ENCODE measurements at regions not wholly inside any gene's neighbourhood (a gene's known extent, or its start where the extent isn't known, plus 50 kb on each side); places are given as distances from the start of the nearest gene placed in this dataset.

DNA sequence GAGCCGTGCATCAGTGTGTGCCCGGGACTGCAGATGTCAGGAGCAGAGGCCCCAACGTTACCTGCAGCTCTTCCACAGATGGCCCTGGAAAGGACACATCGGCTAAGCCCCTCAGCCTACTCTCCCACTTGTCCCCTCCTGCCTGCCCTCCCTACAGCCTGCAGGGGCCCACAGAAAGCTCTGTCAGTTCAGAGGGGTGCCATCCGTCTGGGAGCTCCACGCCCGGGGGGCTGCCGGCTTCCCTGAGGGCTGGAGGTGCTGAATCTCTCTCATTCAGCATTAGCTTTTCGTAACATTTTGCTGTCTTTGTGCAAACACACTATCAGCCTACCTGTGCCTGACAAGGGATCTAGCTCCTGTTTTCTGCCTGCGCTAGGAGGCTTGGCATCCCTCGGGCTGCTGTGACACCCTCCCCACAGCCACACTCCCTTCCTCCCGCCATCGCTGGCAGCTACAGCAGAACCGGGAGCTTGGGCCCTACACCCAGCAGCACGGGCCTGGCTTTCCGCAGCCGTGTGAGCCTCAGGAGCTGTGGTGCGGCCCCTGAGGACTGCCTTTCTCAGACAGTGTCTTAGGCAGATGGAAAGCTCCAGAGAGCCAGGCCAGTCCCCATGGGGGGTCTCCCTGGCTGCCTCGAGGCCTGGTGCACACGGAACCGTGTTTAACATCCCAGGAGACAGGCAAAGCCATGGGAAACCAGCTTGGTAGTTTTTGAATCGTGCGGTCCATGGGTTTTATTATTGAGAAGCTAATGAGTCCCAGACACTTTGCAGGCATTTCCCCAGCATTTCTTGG lies 198.3 kb upstream of the B3GAT1 start:
- Histone ChIP-seq H3K27ac (no peak overlapping the region), H3K4me3 (no peak overlapping the region), H3K9me3 (replicated peaks in 1 of 3) (no peaks in the 10 kb centered on the region), H3K4me1 (replicated peaks in 1 of 2) (no peaks in the 10 kb centered on the region), H3K36me3 (replicated peaks in 1 of 2) (no peaks in the 10 kb centered on the region), H3K27me3 (no peaks in the 10 kb centered on the region)
- WGBS, 4 donors: 73 to 82% (median 78%) methylated on average over 19 to 23 of the region's 23 CpGs
- no peak for DNase-seq
- intact Hi-C loops (cut with DNase I): no loop called here
- TF ChIP-seq POLR2A (IDR thresholded peaks at IDR 0.05): no peak
- TF ChIP-seq, protein P1, sequence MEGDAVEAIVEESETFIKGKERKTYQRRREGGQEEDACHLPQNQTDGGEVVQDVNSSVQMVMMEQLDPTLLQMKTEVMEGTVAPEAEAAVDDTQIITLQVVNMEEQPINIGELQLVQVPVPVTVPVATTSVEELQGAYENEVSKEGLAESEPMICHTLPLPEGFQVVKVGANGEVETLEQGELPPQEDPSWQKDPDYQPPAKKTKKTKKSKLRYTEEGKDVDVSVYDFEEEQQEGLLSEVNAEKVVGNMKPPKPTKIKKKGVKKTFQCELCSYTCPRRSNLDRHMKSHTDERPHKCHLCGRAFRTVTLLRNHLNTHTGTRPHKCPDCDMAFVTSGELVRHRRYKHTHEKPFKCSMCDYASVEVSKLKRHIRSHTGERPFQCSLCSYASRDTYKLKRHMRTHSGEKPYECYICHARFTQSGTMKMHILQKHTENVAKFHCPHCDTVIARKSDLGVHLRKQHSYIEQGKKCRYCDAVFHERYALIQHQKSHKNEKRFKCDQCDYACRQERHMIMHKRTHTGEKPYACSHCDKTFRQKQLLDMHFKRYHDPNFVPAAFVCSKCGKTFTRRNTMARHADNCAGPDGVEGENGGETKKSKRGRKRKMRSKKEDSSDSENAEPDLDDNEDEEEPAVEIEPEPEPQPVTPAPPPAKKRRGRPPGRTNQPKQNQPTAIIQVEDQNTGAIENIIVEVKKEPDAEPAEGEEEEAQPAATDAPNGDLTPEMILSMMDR (IDR thresholded peaks at IDR 0.05): no peak

DNA sequence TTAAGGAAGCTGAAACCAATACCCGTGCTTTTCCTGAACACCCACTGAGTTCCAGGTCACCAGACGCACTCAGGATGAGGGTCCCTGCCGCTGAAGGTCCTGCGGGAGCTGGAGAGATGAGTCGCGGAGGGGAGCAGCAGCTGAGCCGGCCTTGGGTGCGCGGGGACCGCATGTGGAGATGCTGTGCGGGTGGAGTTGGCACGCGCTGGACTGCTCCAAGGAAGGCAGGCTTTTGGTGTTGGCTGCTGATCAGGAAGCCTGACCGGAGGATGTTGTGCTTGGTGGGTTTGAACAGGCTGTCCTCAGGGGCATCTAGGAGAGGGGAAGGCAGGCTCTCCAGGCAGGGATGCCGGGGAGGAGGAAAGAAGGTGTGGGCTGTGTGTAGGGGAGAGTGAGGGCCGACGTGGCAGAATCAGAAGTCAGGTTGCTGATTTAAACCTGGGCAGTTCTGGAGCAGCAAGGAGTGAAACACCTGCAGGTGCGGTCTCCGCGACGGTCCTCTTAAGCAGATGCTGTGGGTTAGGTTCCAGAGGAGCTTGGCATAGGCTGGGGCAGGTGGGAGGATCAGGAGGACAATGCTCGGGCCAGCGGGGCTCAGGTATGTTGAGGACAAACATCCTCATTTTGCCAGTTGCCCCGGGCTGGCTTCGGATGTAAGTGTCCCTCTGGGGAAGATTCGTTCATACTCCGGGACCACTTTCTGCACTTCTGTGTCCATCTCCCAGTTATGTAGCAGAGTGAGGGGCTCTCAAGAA lies 197.5 kb upstream of the B3GAT1 start:
- no peak overlapping the region for H3K4me3 ChIP-seq
- no peaks in the 10 kb centered on the region for H3K27me3 ChIP-seq
- DNase-seq: no peak
- no peak for TF ChIP-seq POLR2A (IDR thresholded peaks at IDR 0.05)
- TF ChIP-seq, protein P1 (IDR thresholded peaks at IDR 0.05): no peak
- intact Hi-C loops (cut with DNase I): no loop called here
- WGBS, 4 donors: 80 to 87% (median 83%) methylated on average over 17 to 27 of the region's 27 CpGs
- no peaks in the 10 kb centered on the region for H3K36me3 ChIP-seq (replicated peaks in 1 of 2)
- no peaks in the 10 kb centered on the region for H3K9me3 ChIP-seq (replicated peaks in 1 of 3)
- no peaks in the 10 kb centered on the region for H3K4me1 ChIP-seq (replicated peaks in 1 of 2)
- H3K27ac ChIP-seq: no peak overlapping the region

DNA sequence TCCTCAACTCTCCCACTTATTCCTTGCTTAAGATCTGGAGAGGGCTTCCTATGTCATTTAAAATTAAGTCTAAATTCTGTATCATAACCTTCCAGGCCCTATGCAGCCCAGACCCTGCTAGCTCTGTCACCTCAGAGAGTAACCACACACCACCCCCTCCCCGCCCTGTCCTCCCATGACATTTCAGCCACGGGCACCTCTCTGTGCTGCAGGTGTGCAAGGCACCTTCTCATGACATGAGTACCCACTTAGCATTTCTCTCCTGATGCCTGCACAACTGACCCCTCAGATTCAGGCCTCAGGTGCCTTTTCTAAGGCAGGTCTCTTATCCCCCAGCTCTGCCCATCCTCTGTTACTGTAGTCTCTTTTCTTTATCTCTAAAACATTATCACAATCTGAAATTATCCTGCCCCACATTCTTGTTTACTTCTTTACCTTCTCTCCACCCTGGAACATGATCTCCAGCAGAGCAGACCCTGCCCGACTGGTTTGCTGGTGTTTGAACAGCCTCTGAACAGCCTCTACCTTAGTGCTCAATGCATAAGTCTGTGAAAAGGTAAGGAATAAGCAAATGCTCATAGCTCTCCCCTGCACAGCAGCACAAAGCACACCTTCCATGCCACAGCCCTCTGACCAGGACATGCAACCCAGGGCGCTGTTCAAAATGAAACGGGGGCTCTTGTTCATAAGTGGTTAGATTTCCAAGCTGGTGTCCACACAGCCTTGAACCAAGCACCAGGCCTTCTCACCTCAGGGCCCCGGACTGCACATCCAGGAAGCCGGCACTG lies 196.1 kb upstream of the B3GAT1 start:
- 61 to 75% (median 73%) methylated on average over 7 of the region's 7 CpGs for WGBS, 4 donors
- intact Hi-C loops (cut with DNase I): no loop called here
- TF ChIP-seq POLR2A (IDR thresholded peaks at IDR 0.05): no peak
- TF ChIP-seq, protein P1 (IDR thresholded peaks at IDR 0.05): no peak
- H3K9me3 ChIP-seq (replicated peaks in 1 of 3): no peaks in the 10 kb centered on the region
- no peak for DNase-seq
- no peaks in the 10 kb centered on the region for H3K27me3 ChIP-seq
- H3K4me3 ChIP-seq: no peak overlapping the region
- no peaks in the 10 kb centered on the region for H3K4me1 ChIP-seq (replicated peaks in 1 of 2)
- no peak overlapping the region for H3K27ac ChIP-seq
- no peaks in the 10 kb centered on the region for H3K36me3 ChIP-seq (replicated peaks in 1 of 2)

DNA sequence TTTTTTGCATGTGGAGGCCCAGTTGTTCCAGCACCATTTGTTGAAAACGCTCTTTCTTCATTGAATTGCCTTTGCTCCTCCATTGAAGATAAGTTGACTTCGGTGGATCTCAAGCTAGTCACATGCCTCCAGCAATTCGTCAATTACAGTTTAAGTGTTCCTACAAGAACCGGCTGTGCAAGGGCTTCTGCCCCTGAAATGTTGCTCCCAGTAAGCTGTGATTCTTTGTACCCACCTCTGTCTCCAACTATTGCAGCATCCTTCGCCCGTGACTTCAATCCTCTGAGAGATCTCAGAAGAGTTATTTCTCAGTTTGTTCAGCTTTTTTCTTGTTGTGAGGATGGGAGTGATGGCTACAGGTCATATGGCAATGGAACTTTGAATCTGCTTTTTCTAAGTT lies 194.2 kb upstream of the B3GAT1 start:
- WGBS, 4 donors: 56 to 63% (median 60%) methylated on average over 6 of the region's 6 CpGs
- Histone ChIP-seq H3K4me3 (no peak overlapping the region), H3K36me3 (replicated peaks in 1 of 2) (no peaks in the 10 kb centered on the region), H3K4me1 (replicated peaks in 1 of 2) (no peaks in the 10 kb centered on the region), H3K27ac (no peak overlapping the region), H3K27me3 (no peaks in the 10 kb centered on the region), H3K9me3 (replicated peaks in 1 of 3) (no peaks in the 10 kb centered on the region)
- no peak for DNase-seq
- TF ChIP-seq POLR2A (IDR thresholded peaks at IDR 0.05): no peak
- intact Hi-C loops (cut with DNase I): no loop called here

Data from adrenal gland (tissue), 9 donors.